Body of pancreas (tissue), 4 donors: ENCODE measurements at regions not wholly inside any gene's neighbourhood (a gene's known extent, or its start where the extent isn't known, plus 50 kb on each side); places are given as distances from the start of the nearest gene placed in this dataset.

Source experiments
- CTCF ChIP-seq, 7 experiments: fragments of 450-650 bp in 4 of 7; fragments of 200-600 bp in 3 of 7; sonication (generic) in 3 of 7; IDR thresholded peaks; one replicate each; pipeline ENCODE4 v1.5.1; 2016 to 2019; ENCODE audit warnings: antibody characterized with exemption in 7 of 7
- POLR2A ChIP-seq, 3 donors: fragments of 450-650 bp; IDR thresholded peaks; one replicate each; pipeline ENCODE4 v1.6.1; 2016; ENCODE audit warnings: antibody characterized with exemption in 3 of 3, mild to moderate bottlenecking in 2 of 3

GRCh38 chr3:148234536-148234935, 463.2 kb upstream of the AGTR1 start:
- TF ChIP-seq CTCF (IDR thresholded peaks at IDR 0.05) (no peak), POLR2A (IDR thresholded peaks at IDR 0.05) (no peak)
